HG03280 (cell line): ENCODE measurements at regions not wholly inside any gene's neighbourhood (a gene's known extent, or its start where the extent isn't known, plus 50 kb on each side); places are given as distances from the start of the nearest gene placed in this dataset.
"Not testable (repeated sequence)": the region's sequence is repeated elsewhere in the genome, so short reads cannot be mapped to it uniquely, and the experiment has no call there.

Experiments
- ATAC-seq: cut with Tn5 transposase; IDR thresholded peaks from one replicate; pipeline ENCODE4 v1.9.1; 2021; ENCODE audit warnings: mild to moderate bottlenecking, moderate library complexity; ENCODE audit not compliant: unreplicated experiment

GRCh38 chr14:106658066-106658860, 1131.9 kb downstream of the TMEM121 start:
- ATAC-seq = not testable (repeated sequence)

GRCh38 chr14:106661561-106661960, 1135.2 kb downstream of the TMEM121 start:
- ATAC-seq = peak; percentile 68

- ATAC-seq = no peak
Measured at GRCh38 chr14:106662936-106663550, 1136.7 kb downstream of the TMEM121 start.

GRCh38 chr14:106663805-106664410, 1137.5 kb downstream of the TMEM121 start:
- not testable (repeated sequence) for ATAC-seq

GRCh38 chr14:106665814-106666213, 1139.4 kb downstream of the TMEM121 start:
- ATAC-seq = no peak

- no peak for ATAC-seq
Measured at GRCh38 chr14:106666341-106666740, 1140.0 kb downstream of the TMEM121 start.

- no peak for ATAC-seq
Measured at GRCh38 chr14:106670011-106670410, 1143.6 kb downstream of the TMEM121 start.

- not testable (repeated sequence) for ATAC-seq
Measured at GRCh38 chr14:106674093-106674492, 1147.7 kb downstream of the TMEM121 start.

- ATAC-seq = not testable (repeated sequence)
Measured at GRCh38 chr14:106674509-106675125, 1148.2 kb downstream of the TMEM121 start.

GRCh38 chr14:106675716-106676115, 1149.3 kb downstream of the TMEM121 start:
- ATAC-seq = not testable (repeated sequence)

GRCh38 chr14:106679776-106680175, 1153.4 kb downstream of the TMEM121 start:
- ATAC-seq = no peak

GRCh38 chr14:106681161-106681560, 1154.8 kb downstream of the TMEM121 start:
- ATAC-seq = no peak

- ATAC-seq = no peak
Measured at GRCh38 chr14:106681568-106681967, 1155.2 kb downstream of the TMEM121 start.

GRCh38 chr14:106683631-106684030, 1157.2 kb downstream of the TMEM121 start:
- ATAC-seq = no peak

GRCh38 chr14:106686533-106686932, 1160.2 kb downstream of the TMEM121 start:
- ATAC-seq = no peak

GRCh38 chr14:106690333-106690891, 1164.0 kb downstream of the TMEM121 start:
- ATAC-seq = no peak

- ATAC-seq = peak; percentile 75
Measured at GRCh38 chr14:106691601-106692291, 1165.4 kb downstream of the TMEM121 start.

GRCh38 chr14:106694638-106695393, 1168.4 kb downstream of the TMEM121 start:
- ATAC-seq = no peak

- ATAC-seq = not testable (repeated sequence)
Measured at GRCh38 chr14:106698620-106699267, 1172.4 kb downstream of the TMEM121 start.
